ENCODE measurements at regions not wholly inside any gene's neighbourhood (a gene's known extent, or its start where the extent isn't known, plus 50 kb on each side); places are given as distances from the start of the nearest gene placed in this dataset.

- TF ChIP-seq DPF2 (CRISPR knock-in tag; IDR thresholded peaks at IDR 0.05; ENCODE audit: borderline replicate concordance, low read depth) (no peak), SNAI1 (CRISPR knock-in tag; IDR thresholded peaks at IDR 0.05; ENCODE audit: borderline replicate concordance) (no peak), MATR3 (CRISPR knock-in tag; IDR thresholded peaks at IDR 0.05) (no peak), FUBP1 (CRISPR knock-in tag; IDR thresholded peaks at IDR 0.05; ENCODE audit: borderline replicate concordance) (no peak), ZNF256 (CRISPR knock-in tag; conservative IDR thresholded peaks at IDR 0.05) (no peak), ZNF598 (CRISPR knock-in tag; IDR thresholded peaks at IDR 0.05; ENCODE audit: borderline replicate concordance) (no peak), RARG (CRISPR knock-in tag; IDR thresholded peaks at IDR 0.05; ENCODE audit: low read depth) (no peak), ATF4 (CRISPR knock-in tag; IDR thresholded peaks at IDR 0.05) (no peak), ZC3H13 (CRISPR knock-in tag; IDR thresholded peaks at IDR 0.05) (no peak), ZNF414 (CRISPR knock-in tag; IDR thresholded peaks at IDR 0.05) (no peak), ISX (CRISPR knock-in tag; conservative IDR thresholded peaks at IDR 0.05) (no peak), ZHX1 (CRISPR knock-in tag; IDR thresholded peaks at IDR 0.05; ENCODE audit: low read depth) (no peak), LCORL (IDR thresholded peaks at IDR 0.05) (no peak), LCORL (CRISPR knock-in tag; IDR thresholded peaks at IDR 0.05) (0 out of 2 replicates have a peak, but pooled peaks have one; percentile 29), PCBP2 (optimal IDR thresholded peaks at IDR 0.05; ENCODE audit: low read depth, low read length, poor library complexity, severe bottlenecking) (no peak), ZNF383 (CRISPR knock-in tag; IDR thresholded peaks at IDR 0.05; ENCODE audit: borderline replicate concordance) (no peak), NR0B2 (CRISPR knock-in tag; IDR thresholded peaks at IDR 0.05) (no peak), MZF1 (CRISPR knock-in tag; IDR thresholded peaks at IDR 0.05; ENCODE audit: borderline replicate concordance) (no peak), PLRG1 (conservative IDR thresholded peaks at IDR 0.05) (no peak), RXRA (CRISPR knock-in tag; IDR thresholded peaks at IDR 0.05) (no peak; the same call in 1 of the 2 replicates), NR2F2 (IDR thresholded peaks at IDR 0.05; ENCODE audit: borderline replicate concordance, low read depth) (no peak), HNRNPH1 (optimal IDR thresholded peaks at IDR 0.05; ENCODE audit: low read depth, low read length) (no peak), SYNCRIP (IDR thresholded peaks at IDR 0.05; ENCODE audit: insufficient read depth, low read depth, low read length) (no peak)
These were observed 58.6 kb upstream of the ATP1A1 start (continued) for GRCh38 chr1:116314305-116314919.
